Bronchial epithelial cell (primary cell): ENCODE measurements at regions not wholly inside any gene's neighbourhood (a gene's known extent, or its start where the extent isn't known, plus 50 kb on each side); places are given as distances from the start of the nearest gene placed in this dataset.
A peak's percentile ranks its signal among the peaks of the same experiment; 100 is the strongest.

Experiments used
- DNase-seq: peaks from one replicate; pipeline ENCODE4 v3.0.0-alpha.2; 2010; ENCODE audit warnings: low read depth
- FAIRE-seq: peaks from 2 replicates; lab custom pipeline; 2011; peaks lifted over from hg19 to GRCh38; lab: Jason Lieb, UNC
- H3K27me3 ChIP-seq: 2 replicates; pipeline ENCODE4 v1.5.1; 2011; ENCODE audit warnings: low read length; ENCODE audit not compliant: control insufficient read depth, insufficient read depth
- H3K36me3 ChIP-seq: 2 replicates; pipeline ENCODE4 v1.5.1; 2011; ENCODE audit warnings: low read length; ENCODE audit not compliant: control insufficient read depth, insufficient read depth
- H3K4me3 ChIP-seq: 2 replicates; pipeline ENCODE4 v1.5.1; 2011; ENCODE audit warnings: mild to moderate bottlenecking, low read depth, low read length, control low read depth
- CTCF ChIP-seq: IDR thresholded peaks from 2 replicates; pipeline ENCODE4 v1.5.1; 2011; ENCODE audit warnings: mild to moderate bottlenecking, moderate library complexity, low read length, control low read depth, inconsistent platforms; ENCODE audit not compliant: insufficient read depth, severe bottlenecking

GRCh38 chr4:65018313-65018712 is 609.1 kb upstream of the TECRL start:
- no peaks in the 10 kb centered on the region for H3K36me3 ChIP-seq
- FAIRE-seq (no peak), DNase-seq (no peak)
- TF ChIP-seq CTCF, result no peak
- no peak overlapping the region for H3K4me3 ChIP-seq
- no peaks in the 10 kb centered on the region for H3K27me3 ChIP-seq

GRCh38 chr4:65014078-65014477 is 604.8 kb upstream of the TECRL start:
- Histone ChIP-seq H3K4me3 (no peak overlapping the region), H3K27me3 (no peaks in the 10 kb centered on the region), H3K36me3 (no peaks in the 10 kb centered on the region)
- TF ChIP-seq CTCF, result no peak
- DNase-seq (no peak), FAIRE-seq (no peak)

- H3K36me3 ChIP-seq, result no peaks in the 10 kb centered on the region
- no peak overlapping the region for H3K4me3 ChIP-seq
- TF ChIP-seq CTCF, result peak; percentile 43
- DNase-seq (peak; percentile 52), FAIRE-seq (no peak)
- no peaks in the 10 kb centered on the region for H3K27me3 ChIP-seq
Measured at GRCh38 chr4:65007841-65008439, 598.7 kb upstream of the TECRL start.

GRCh38 chr4:64975177-64975576 is 565.9 kb upstream of the TECRL start:
- Histone ChIP-seq H3K4me3 (no peak overlapping the region), H3K27me3 (no peaks in the 10 kb centered on the region), H3K36me3 (no peaks in the 10 kb centered on the region)
- FAIRE-seq (no peak), DNase-seq (no peak)
- TF ChIP-seq CTCF, result no peak

- H3K36me3 ChIP-seq, result no peaks in the 10 kb centered on the region
- no peak for DNase-seq
Measured at GRCh38 chr4:64969081-64969480, 559.8 kb upstream of the TECRL start.

More at GRCh38 chr4:64969081-64969480, 559.8 kb upstream of the TECRL start:
- no peak for TF ChIP-seq CTCF
- Histone ChIP-seq H3K27me3 (no peaks in the 10 kb centered on the region), H3K4me3 (no peak overlapping the region)
- FAIRE-seq, result no peak
